SU-DHL-6 (cell line): ENCODE measurements at regions not wholly inside any gene's neighbourhood (a gene's known extent, or its start where the extent isn't known, plus 50 kb on each side); places are given as distances from the start of the nearest gene placed in this dataset.

Source experiments
- H2AFZ ChIP-seq: fragments of 200-600 bp; sonication (generic); 2 replicates; pipeline ENCODE4 v1.6.1; 2014; ENCODE audit warnings: low read depth, mild to moderate bottlenecking, moderate library complexity, mixed read lengths, antibody characterized with exemption, low read length; ENCODE audit not compliant: severe bottlenecking
- H3F3A ChIP-seq: fragments of 200-600 bp; shearing (Covaris generic); 2 replicates; pipeline ENCODE4 v1.6.0; 2016; ENCODE audit warnings: antibody characterized with exemption, mild to moderate bottlenecking; ENCODE audit not compliant: insufficient read depth
- H3K27ac ChIP-seq: fragments of 200-600 bp; sonication (generic); 2 replicates; pipeline ENCODE4 v1.5.1; 2016; ENCODE audit warnings: low read depth, mild to moderate bottlenecking, low read length, moderate library complexity, mixed read lengths
- H3K27me3 ChIP-seq: fragments of 200-600 bp; sonication (generic), shearing (Covaris generic); 2 replicates; pipeline ENCODE4 v1.6.0; 2014; ENCODE audit warnings: mild to moderate bottlenecking, low read length
- H3K36me3 ChIP-seq: fragments of 200-600 bp; sonication (generic); 2 replicates; pipeline ENCODE4 v1.6.1; 2014; ENCODE audit warnings: mild to moderate bottlenecking, low read length, mixed read lengths
- H3K4me2 ChIP-seq: fragments of 300-600, 200-600 bp; shearing (Covaris generic), sonication (generic); 2 replicates; pipeline ENCODE4 v1.6.0; 2014; ENCODE audit warnings: low read length, low read depth, mild to moderate bottlenecking; ENCODE audit not compliant: poor library complexity, severe bottlenecking
- H3K4me3 ChIP-seq: fragments of 200-600 bp; sonication (generic); 2 replicates; pipeline ENCODE4 v1.5.1; 2014; ENCODE audit warnings: antibody characterized with exemption, low read length, mild to moderate bottlenecking, mixed read lengths; ENCODE audit not compliant: insufficient read depth, poor library complexity, severe bottlenecking
- H3K79me2 ChIP-seq: fragments of 200-600 bp; sonication (generic); 2 replicates; pipeline ENCODE4 v1.6.1; 2014; ENCODE audit warnings: mild to moderate bottlenecking, low read length, moderate library complexity; ENCODE audit not compliant: insufficient read depth
- H3K9ac ChIP-seq: fragments of 200-600 bp; sonication (generic); 2 replicates; pipeline ENCODE4 v1.7.0; 2014; ENCODE audit warnings: mild to moderate bottlenecking, low read length
- H3K9me2 ChIP-seq: fragments of 200-600 bp; sonication (generic); replicated peaks from 2 replicates; pipeline ENCODE4 v1.6.1; 2014; ENCODE audit warnings: low read length; ENCODE audit not compliant: insufficient read depth
- H3K9me3 ChIP-seq: fragments of 200-600 bp; sonication (generic); 2 replicates; pipeline ENCODE4 v1.6.1; 2014; ENCODE audit warnings: low read length, mixed read lengths; ENCODE audit not compliant: insufficient read depth
- H4K20me1 ChIP-seq: fragments of 200-600 bp; sonication (generic); 2 replicates; pipeline ENCODE4 v1.6.1; 2014; ENCODE audit warnings: low read depth, mild to moderate bottlenecking, antibody characterized with exemption, low read length, moderate library complexity, mixed read lengths
- CTCF ChIP-seq: fragments of 200-600 bp; sonication (generic); IDR thresholded peaks from one replicate; pipeline ENCODE4 v1.5.1; 2017; ENCODE audit warnings: antibody characterized with exemption, mild to moderate bottlenecking, low read length, moderate library complexity; ENCODE audit not compliant: insufficient read depth, poor library complexity, severe bottlenecking
- EZH2phosphoT487 ChIP-seq: fragments of 200-600 bp; sonication (generic), shearing (Covaris generic); conservative IDR thresholded peaks from 2 replicates; pipeline ENCODE4 v1.6.1; 2018; ENCODE audit warnings: mild to moderate bottlenecking, antibody characterized with exemption, low read length, moderate library complexity, mixed read lengths

DNA sequence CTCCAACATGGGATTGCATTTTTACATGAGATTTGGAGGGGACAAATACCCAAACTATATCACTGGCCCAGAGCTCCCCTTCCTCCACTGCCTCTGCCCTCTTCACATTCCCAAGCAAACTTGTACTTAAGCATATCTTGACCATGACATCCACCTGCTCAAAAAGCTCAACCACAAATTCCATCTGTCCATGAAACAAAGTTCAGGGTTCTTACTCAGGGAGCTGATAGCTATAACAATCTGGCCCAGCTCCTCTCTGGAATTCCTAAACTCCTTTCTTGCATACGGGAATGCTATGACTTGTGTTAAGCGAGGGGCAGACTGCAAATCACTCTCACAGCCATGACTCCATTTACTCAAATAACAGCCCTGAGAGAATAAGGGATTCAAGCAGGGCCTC is 152.1 kb downstream of the GALC start:
- Histone ChIP-seq H4K20me1 (no peaks in the 10 kb centered on the region), H3K9ac (no peak overlapping the region), H3K27ac (no peak overlapping the region), H3K4me2 (no peak overlapping the region), H3K4me3 (no peak overlapping the region), H3F3A (no peaks in the 10 kb centered on the region), H3K9me3 (no peaks in the 10 kb centered on the region), H3K79me2 (no peaks in the 10 kb centered on the region), H2AFZ (no peak overlapping the region), H3K36me3 (no peaks in the 10 kb centered on the region), H3K27me3 (no peaks in the 10 kb centered on the region), H3K9me2 (no peaks in the 10 kb centered on the region)
- TF ChIP-seq EZH2phosphoT487, result no peak
- no peak for TF ChIP-seq CTCF

DNA sequence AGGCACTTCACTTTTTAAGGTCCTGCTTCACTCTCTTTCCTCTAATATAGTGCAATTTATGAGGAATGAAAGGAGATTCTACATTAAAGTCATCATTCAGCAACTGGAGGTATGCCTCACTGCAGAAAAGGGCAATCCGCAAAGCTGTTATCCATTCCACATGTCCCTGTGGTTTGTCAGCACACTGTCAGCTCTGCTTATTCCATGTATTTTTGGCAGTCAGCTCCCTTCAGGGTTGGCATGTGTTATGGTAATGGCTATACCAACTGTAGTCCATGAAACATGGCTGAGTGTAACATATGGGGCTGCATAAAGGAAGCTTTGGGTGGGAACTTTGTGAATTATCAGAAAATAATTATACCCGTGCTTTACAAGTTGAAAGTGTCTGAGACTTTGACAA is 154.1 kb downstream of the GALC start:
- Histone ChIP-seq H2AFZ (no peak overlapping the region), H3K79me2 (no peaks in the 10 kb centered on the region), H3K9ac (no peak overlapping the region), H4K20me1 (no peaks in the 10 kb centered on the region), H3F3A (no peaks in the 10 kb centered on the region), H3K9me3 (no peaks in the 10 kb centered on the region), H3K27ac (no peak overlapping the region), H3K4me3 (no peak overlapping the region), H3K27me3 (no peaks in the 10 kb centered on the region), H3K9me2 (no peaks in the 10 kb centered on the region), H3K36me3 (no peaks in the 10 kb centered on the region), H3K4me2 (no peak overlapping the region)
- no peak for TF ChIP-seq CTCF
- no peak for TF ChIP-seq EZH2phosphoT487

- Histone ChIP-seq H3K36me3 (no peaks in the 10 kb centered on the region), H3K27me3 (no peaks in the 10 kb centered on the region), H4K20me1 (no peaks in the 10 kb centered on the region), H3K9me3 (no peaks in the 10 kb centered on the region), H3K4me2 (no peak overlapping the region), H2AFZ (no peak overlapping the region), H3F3A (no peaks in the 10 kb centered on the region), H3K27ac (no peak overlapping the region), H3K9me2 (no peaks in the 10 kb centered on the region), H3K4me3 (no peak overlapping the region), H3K79me2 (no peaks in the 10 kb centered on the region), H3K9ac (no peak overlapping the region)
- no peak for TF ChIP-seq EZH2phosphoT487
These were observed 155.7 kb downstream of the GALC start for GRCh38 chr14:87837296-87837695.

DNA sequence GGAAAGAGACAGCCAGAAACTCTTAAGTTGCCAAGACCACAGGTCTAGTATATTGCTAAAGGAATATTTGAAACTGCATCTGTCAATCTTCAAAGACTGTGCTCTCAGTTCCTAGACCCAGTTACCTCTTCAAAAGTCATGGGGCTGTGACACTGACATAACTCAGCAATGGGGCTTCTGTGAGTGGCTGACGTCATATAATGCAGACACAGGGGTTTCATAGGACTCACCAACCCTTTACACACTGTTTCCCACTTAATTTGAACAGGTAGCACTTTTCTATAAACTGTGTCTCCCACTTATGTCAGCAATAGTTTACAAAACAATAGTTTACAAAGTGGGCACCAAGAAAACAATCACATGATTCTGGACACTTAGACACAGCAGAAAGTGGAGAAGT is 158.4 kb downstream of the GALC start:
- Histone ChIP-seq H3K27ac (no peak overlapping the region), H3K4me2 (no peak overlapping the region), H3K4me3 (no peak overlapping the region), H4K20me1 (no peaks in the 10 kb centered on the region), H3K9me2 (no peaks in the 10 kb centered on the region), H3K79me2 (no peaks in the 10 kb centered on the region), H2AFZ (no peak overlapping the region), H3K9ac (no peak overlapping the region), H3F3A (no peaks in the 10 kb centered on the region), H3K27me3 (no peaks in the 10 kb centered on the region), H3K36me3 (no peaks in the 10 kb centered on the region), H3K9me3 (no peaks in the 10 kb centered on the region)
- TF ChIP-seq EZH2phosphoT487 (no peak), CTCF (no peak)
